IMR-90 (cell line): ENCODE measurements at regions not wholly inside any gene's neighbourhood (a gene's known extent, or its start where the extent isn't known, plus 50 kb on each side); places are given as distances from the start of the nearest gene placed in this dataset.

Experiments used
- ATAC-seq: fragments of 200-7000 bp; cut with Tn5 transposase; 2 replicates; pipeline ENCODE4 v1.9.1; 2020; ENCODE audit warnings: low read depth, mild to moderate bottlenecking, moderate library complexity
- BruUV-seq: library from RNA; stranded (reverse); fragments of 400-500 nt; replicated peaks from 2 replicates; lab custom pipeline; 2021; lab: Mats Ljungman, UMichigan
- CTCF ChIA-PET: fragments of 300-600 bp; formaldehyde crosslinking; extraction: SDS; loops from one replicate; lab custom pipeline; 2021; ENCODE audit warnings: antibody characterized with exemption; lab: Yijun Ruan, JAX
- POLR2A ChIA-PET: fragments of 300-600 bp; sonication (Branson Sonifier 250); formaldehyde crosslinking; loops from one replicate; lab custom pipeline; 2022; ENCODE audit warnings: antibody characterized with exemption; ENCODE audit not compliant: unreplicated experiment; lab: Charles Lee
- DNase-seq: peaks from one replicate; pipeline ENCODE4 v3.0.0; 2013
- H2AFZ ChIP-seq: replicated peaks from 2 replicates; pipeline ENCODE3; 2013; ENCODE audit warnings: low read length, mild to moderate bottlenecking; ENCODE audit not compliant: poor library complexity
- H2AK5ac ChIP-seq: 2 replicates; pipeline ENCODE4 v1.6.1; 2013; ENCODE audit warnings: low read depth, low read length, inconsistent platforms
- H2AK9ac ChIP-seq: replicated peaks from 2 replicates; pipeline ENCODE3; 2013; ENCODE audit warnings: mild to moderate bottlenecking, low read depth, low read length, moderate library complexity; ENCODE audit not compliant: poor library complexity
- H2BK120ac ChIP-seq: 2 replicates; pipeline ENCODE4 v1.6.1; 2013; ENCODE audit warnings: low read depth, low read length, inconsistent platforms
- H2BK15ac ChIP-seq: 3 replicates; pipeline ENCODE4 v1.6.1; 2013; ENCODE audit warnings: low read depth, low read length, inconsistent platforms
- H2BK20ac ChIP-seq: 2 replicates; pipeline ENCODE4 v1.6.1; 2013; ENCODE audit warnings: low read depth, mild to moderate bottlenecking, inconsistent platforms, low read length, moderate library complexity
- H2BK5ac ChIP-seq: 2 replicates; pipeline ENCODE4 v1.6.1; 2013; ENCODE audit warnings: mild to moderate bottlenecking, low read depth, low read length, inconsistent platforms; ENCODE audit not compliant: poor library complexity, severe bottlenecking
- H3K14ac ChIP-seq: replicated peaks from 2 replicates; pipeline ENCODE4 v1.6.1; 2013; ENCODE audit warnings: low read depth, low read length, inconsistent platforms
- H3K18ac ChIP-seq: 2 replicates; pipeline ENCODE4 v1.6.1; 2013; ENCODE audit warnings: low read depth, low read length, control low read depth
- H3K23ac ChIP-seq: 2 replicates; pipeline ENCODE4 v1.6.1; 2013; ENCODE audit warnings: low read depth, low read length, inconsistent platforms
- H3K27ac ChIP-seq: 2 replicates; pipeline ENCODE4 v1.5.1; 2013; ENCODE audit warnings: mild to moderate bottlenecking, control low read depth, low read length; ENCODE audit not compliant: insufficient read depth
- H3K27me3 ChIP-seq: 2 replicates; pipeline ENCODE4 v1.6.1; 2013; ENCODE audit warnings: low read length; ENCODE audit not compliant: control insufficient read depth, insufficient read depth
- H3K36me3 ChIP-seq: 2 replicates; pipeline ENCODE4 v1.6.1; 2013; ENCODE audit warnings: low read length, mixed read lengths; ENCODE audit not compliant: control insufficient read depth, insufficient read depth
- H3K4ac ChIP-seq: 2 replicates; pipeline ENCODE4 v1.6.1; 2013; ENCODE audit warnings: low read depth, low read length, inconsistent platforms
- H3K4me1 ChIP-seq: 2 replicates; pipeline ENCODE4 v1.6.1; 2013; ENCODE audit warnings: low read length, mixed read lengths; ENCODE audit not compliant: control insufficient read depth, insufficient read depth
- H3K4me2 ChIP-seq: 2 replicates; pipeline ENCODE4 v1.6.1; 2013; ENCODE audit warnings: low read depth, mild to moderate bottlenecking, control low read depth, low read length, moderate library complexity
- H3K4me3 ChIP-seq: 2 replicates; pipeline ENCODE4 v1.5.1; 2013; ENCODE audit warnings: low read depth, mild to moderate bottlenecking, control low read depth, low read length, moderate library complexity; ENCODE audit not compliant: insufficient read depth
- H3K56ac ChIP-seq: 2 replicates; pipeline ENCODE4 v1.6.1; 2013; ENCODE audit warnings: low read length, inconsistent platforms; ENCODE audit not compliant: insufficient read depth; ENCODE audit errors: extremely low read depth
- H3K79me1 ChIP-seq, 2 experiments: 2 replicates each; pipeline ENCODE4 v1.6.1; 2013; ENCODE audit warnings: low read length in 2 of 2, inconsistent platforms in 1 of 2, low read depth in 1 of 2
- H3K9ac ChIP-seq: 2 replicates; pipeline ENCODE4 v1.6.1; 2013; ENCODE audit warnings: low read depth, low read length, control low read depth
- H3K9me1 ChIP-seq: 2 replicates; pipeline ENCODE4 v1.6.1; 2013; ENCODE audit warnings: low read length, inconsistent platforms; ENCODE audit not compliant: insufficient read depth
- H3K9me3 ChIP-seq: 2 replicates; pipeline ENCODE4 v1.6.1; 2013; ENCODE audit warnings: low read length; ENCODE audit not compliant: control insufficient read depth, insufficient read depth
- H4K20me1 ChIP-seq: 2 replicates; pipeline ENCODE4 v1.6.1; 2013; ENCODE audit warnings: low read length, inconsistent platforms; ENCODE audit not compliant: insufficient read depth
- H4K5ac ChIP-seq: 2 replicates; pipeline ENCODE4 v1.6.1; 2013; ENCODE audit warnings: mild to moderate bottlenecking, low read depth, low read length, control low read depth
- H4K8ac ChIP-seq, 2 experiments: 2 replicates each; pipeline ENCODE4 v1.6.1; 2013; ENCODE audit warnings: low read depth in 2 of 2, low read length in 2 of 2, control low read depth in 1 of 2, inconsistent platforms in 1 of 2
- H4K91ac ChIP-seq: 2 replicates; pipeline ENCODE4 v1.6.1; 2013; ENCODE audit warnings: low read depth, low read length, inconsistent platforms; ENCODE audit not compliant: insufficient read depth
- MAFK ChIP-seq: IDR thresholded peaks from 2 replicates; pipeline ENCODE4 v1.6.1; 2012; ENCODE audit warnings: low read depth, low read length, improper control_type of control experiment
- RFX5 ChIP-seq: IDR thresholded peaks from 2 replicates; pipeline ENCODE4 v1.8.0; 2012; ENCODE audit warnings: low read depth, mild to moderate bottlenecking, low read length, moderate library complexity
- SMC3 ChIP-seq: fragments of 150-350 bp; IDR thresholded peaks from 2 replicates; pipeline ENCODE4 v1.6.1; 2016; ENCODE audit warnings: low read depth, mild to moderate bottlenecking, antibody characterized with exemption, low read length, moderate library complexity
- WGBS, 2 experiments: methylation state at CpG; one replicate each; pipeline versions ENCODE4 v1.1.5 to v1.1.7; 2013; ENCODE audit warnings: missing lambda C conversion rate in 2 of 2; ENCODE audit not compliant: insufficient read length in 1 of 2; ENCODE audit errors: extremely low coverage in 2 of 2; 5-methylcytosine and 5-hydroxymethylcytosine counted together
- dilution Hi-C: fragments of 300-500 bp; cut with HindIII; formaldehyde crosslinking; loops from one replicate; pipeline ENCODE4 v1.14.3; 2018; ENCODE audit warnings: low sequenced_read_pairs; ENCODE audit not compliant: unreplicated experiment
- in situ Hi-C: fragments of 300-500 bp; cut with MboI; formaldehyde crosslinking; loops from 3 replicates; pipeline ENCODE4 v1.14.3; 2019; ENCODE audit warnings: low sequenced_read_pairs, inconsistent platforms, mixed read lengths
- intact Hi-C: fragments of 100-400 bp; cut with micrococcal nuclease; formaldehyde crosslinking; loops from 2 replicates; pipeline ENCODE4 v1.10.0; 2022
- TF ChIP-seq, protein P1 (sequence below): conservative IDR thresholded peaks from 2 replicates; pipeline ENCODE4 v1.5.1; 2012; ENCODE audit warnings: mild to moderate bottlenecking, low read depth, low read length, improper control_type of control experiment

DNA sequence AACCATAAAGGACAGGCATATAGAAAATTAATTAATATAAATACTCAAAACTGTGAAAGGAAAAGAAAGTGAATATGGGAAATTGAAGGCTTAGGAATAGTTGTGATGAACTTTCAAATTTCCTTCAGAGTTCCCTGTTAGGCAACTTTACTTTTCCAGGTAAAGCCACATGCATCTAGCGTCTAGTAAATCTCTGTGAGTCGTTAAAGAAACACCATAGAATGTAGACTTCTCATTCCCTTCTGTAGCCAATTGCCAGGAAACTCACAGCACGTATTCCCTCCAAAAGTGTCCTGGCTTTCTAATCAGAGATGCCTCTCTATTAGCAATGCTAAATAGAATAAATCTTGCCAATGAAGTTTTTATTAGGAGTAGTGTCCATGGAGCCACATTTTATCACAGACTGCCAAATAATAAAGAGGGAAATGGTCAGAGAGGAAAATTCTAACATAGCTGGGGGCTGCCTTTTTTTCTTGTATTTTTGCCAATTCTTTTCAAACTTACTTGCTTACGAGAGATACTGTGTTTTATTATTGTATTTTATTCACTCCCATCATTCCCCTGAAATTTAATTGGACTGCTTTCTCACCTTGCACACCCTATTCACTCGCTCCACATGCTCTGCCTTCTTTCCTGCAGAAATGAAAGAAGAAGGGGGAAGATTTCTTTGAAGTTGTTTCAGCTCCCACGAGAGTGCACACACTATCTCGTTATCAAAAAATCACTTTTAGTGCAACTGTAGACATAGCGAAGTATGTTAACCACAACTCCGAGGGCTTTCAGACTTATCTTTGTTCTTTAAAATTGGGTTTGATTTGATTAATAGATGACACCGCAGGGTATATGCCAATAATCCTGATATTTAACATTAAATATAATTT lies 439.0 kb downstream of the CSNK1G3 start:
- in situ Hi-C loops (no loop called here), dilution Hi-C loops (no loop called here), intact Hi-C loops (loop anchor here (5.0 kb wide), 1 partner anchor 796 kb away; the partner anchor contains the start of gene ZNF608)
- Histone ChIP-seq H2AK9ac (no peak overlapping the region), H3K4ac (no peak overlapping the region), H3K4me3 (no peak overlapping the region), H3K79me1 (no peaks in the 10 kb centered on the region), H2AK5ac (no peak overlapping the region), H4K20me1 (no peaks in the 10 kb centered on the region), H3K9me1 (no peaks in the 10 kb centered on the region), H3K36me3 (no peaks in the 10 kb centered on the region), H2BK15ac (no peak overlapping the region), H4K91ac (no peak overlapping the region), H3K27ac (no peak overlapping the region), H3K23ac (no peak overlapping the region), H4K8ac (no peak overlapping the region), H3K27me3 (no peaks in the 10 kb centered on the region; the same call in 1 of the 2 replicates), H3K4me2 (no peak overlapping the region), H2BK120ac (no peak overlapping the region), H3K14ac (no peak overlapping the region), H2BK20ac (no peak overlapping the region), H3K9ac (no peak overlapping the region), H2AFZ (no peak overlapping the region), H3K9me3 (no peaks in the 10 kb centered on the region; the same call in 1 of the 2 replicates), H3K18ac (0 out of 2 replicates have a peak overlapping the region, but pooled peaks have one; percentile 58), H4K5ac (no peak overlapping the region), H3K4me1 (peaks cover 2% of the 10 kb centered on the region; the same call in 1 of the 2 replicates), H2BK5ac (no peak overlapping the region), H3K56ac (no peak overlapping the region)
- TF ChIP-seq MAFK (no peak), RFX5 (no peak), SMC3 (no peak)
- TF ChIP-seq, protein P1, sequence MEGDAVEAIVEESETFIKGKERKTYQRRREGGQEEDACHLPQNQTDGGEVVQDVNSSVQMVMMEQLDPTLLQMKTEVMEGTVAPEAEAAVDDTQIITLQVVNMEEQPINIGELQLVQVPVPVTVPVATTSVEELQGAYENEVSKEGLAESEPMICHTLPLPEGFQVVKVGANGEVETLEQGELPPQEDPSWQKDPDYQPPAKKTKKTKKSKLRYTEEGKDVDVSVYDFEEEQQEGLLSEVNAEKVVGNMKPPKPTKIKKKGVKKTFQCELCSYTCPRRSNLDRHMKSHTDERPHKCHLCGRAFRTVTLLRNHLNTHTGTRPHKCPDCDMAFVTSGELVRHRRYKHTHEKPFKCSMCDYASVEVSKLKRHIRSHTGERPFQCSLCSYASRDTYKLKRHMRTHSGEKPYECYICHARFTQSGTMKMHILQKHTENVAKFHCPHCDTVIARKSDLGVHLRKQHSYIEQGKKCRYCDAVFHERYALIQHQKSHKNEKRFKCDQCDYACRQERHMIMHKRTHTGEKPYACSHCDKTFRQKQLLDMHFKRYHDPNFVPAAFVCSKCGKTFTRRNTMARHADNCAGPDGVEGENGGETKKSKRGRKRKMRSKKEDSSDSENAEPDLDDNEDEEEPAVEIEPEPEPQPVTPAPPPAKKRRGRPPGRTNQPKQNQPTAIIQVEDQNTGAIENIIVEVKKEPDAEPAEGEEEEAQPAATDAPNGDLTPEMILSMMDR: no peak
- WGBS, 2 experiments: no CpG with 5 or more reads among the region's 10 CpGs
- BruUV-seq: no TSS peak
- DNase-seq (peak; percentile 5), ATAC-seq (peak; percentile 9)
- CTCF ChIA-PET: no interaction called here
- POLR2A ChIA-PET: no interaction called here
